ENCODE measurements at regions not wholly inside any gene's neighbourhood (a gene's known extent, or its start where the extent isn't known, plus 50 kb on each side); places are given as distances from the start of the nearest gene placed in this dataset.

GRCh38 chr13:78852709-78853108, 193.8 kb upstream of the OBI1 start:
- no peak for TF ChIP-seq CTCF (conservative IDR thresholded peaks at IDR 0.05; ENCODE audit: low read length)
- TF ChIP-seq EZH2phosphoT487 (IDR thresholded peaks at IDR 0.05; ENCODE audit: borderline replicate concordance), result no peak
